Neural cell (in vitro differentiated cells): ENCODE measurements at regions not wholly inside any gene's neighbourhood (a gene's known extent, or its start where the extent isn't known, plus 50 kb on each side); places are given as distances from the start of the nearest gene placed in this dataset.
"Not testable (repeated sequence)": the region's sequence is repeated elsewhere in the genome, so short reads cannot be mapped to it uniquely, and the experiment has no call there.

Experiments
- H2AFZ ChIP-seq: fragments of 200-600, 300-800 bp; sonication (generic), shearing (Covaris generic); 2 replicates; pipeline ENCODE4 v1.6.0; 2014; ENCODE audit warnings: low read depth, mild to moderate bottlenecking, antibody characterized with exemption, low read length, moderate library complexity
- H3F3A ChIP-seq: fragments of 200-600 bp; shearing (Covaris generic); 2 replicates; pipeline ENCODE4 v1.6.1; 2016; ENCODE audit warnings: mild to moderate bottlenecking, moderate library complexity, mixed read lengths, antibody characterized with exemption, low read length; ENCODE audit not compliant: insufficient read depth, poor library complexity, severe bottlenecking
- H3K27ac ChIP-seq: fragments of 200-600, 300-800 bp; sonication (generic), shearing (Covaris generic); 2 replicates; pipeline ENCODE4 v1.5.1; 2014; ENCODE audit warnings: mild to moderate bottlenecking, low read length, moderate library complexity
- H3K27me3 ChIP-seq: fragments of 300-800, 200-600 bp; sonication (generic), shearing (Covaris generic); 2 replicates; pipeline ENCODE4 v1.6.0; 2014; ENCODE audit warnings: mild to moderate bottlenecking, low read depth, low read length, moderate library complexity; ENCODE audit not compliant: insufficient read depth
- H3K36me3 ChIP-seq: fragments of 300-800, 200-600 bp; sonication (generic), shearing (Covaris generic); 2 replicates; pipeline ENCODE4 v1.5.1; 2014; ENCODE audit warnings: mild to moderate bottlenecking, antibody characterized with exemption, low read length, moderate library complexity; ENCODE audit not compliant: insufficient read depth
- H3K4me2 ChIP-seq: fragments of 300-800, 200-600 bp; sonication (generic), shearing (Covaris generic); 2 replicates; pipeline ENCODE4 v1.6.0; 2014; ENCODE audit warnings: mild to moderate bottlenecking, low read length
- H3K4me3 ChIP-seq: fragments of 300-800, 200-600 bp; sonication (generic), shearing (Covaris generic); 2 replicates; pipeline ENCODE4 v1.5.1; 2014; ENCODE audit warnings: mild to moderate bottlenecking, low read length, moderate library complexity
- H3K79me2 ChIP-seq: fragments of 200-600 bp; shearing (Covaris generic); replicated peaks from 2 replicates; pipeline ENCODE4 v1.6.0; 2014; ENCODE audit warnings: mild to moderate bottlenecking, low read length, moderate library complexity; ENCODE audit not compliant: insufficient read depth
- H3K9ac ChIP-seq: fragments of 300-800, 200-600 bp; sonication (generic), shearing (Covaris generic); 2 replicates; pipeline ENCODE4 v1.6.1; 2016; ENCODE audit warnings: mild to moderate bottlenecking, low read length, mixed read lengths
- H3K9me2 ChIP-seq: fragments of 200-600 bp; shearing (Covaris generic); 2 replicates; pipeline ENCODE4 v1.6.1; 2016; ENCODE audit warnings: mild to moderate bottlenecking, low read length, mixed read lengths; ENCODE audit not compliant: insufficient read depth
- H3K9me3 ChIP-seq: fragments of 200-600, 300-800 bp; sonication (generic), shearing (Covaris generic); 2 replicates; pipeline ENCODE4 v1.6.1; 2016; ENCODE audit warnings: mild to moderate bottlenecking, mixed run types, low read length, moderate library complexity, mixed read lengths
- H4K20me1 ChIP-seq: fragments of 200-600 bp; shearing (Covaris generic); 2 replicates; pipeline ENCODE4 v1.6.1; 2016; ENCODE audit warnings: mild to moderate bottlenecking, mixed run types; ENCODE audit not compliant: insufficient read depth
- EP300 ChIP-seq: fragments of 450-650 bp; conservative IDR thresholded peaks from 2 replicates; pipeline ENCODE4 v1.6.1; 2014; ENCODE audit warnings: antibody characterized with exemption, mild to moderate bottlenecking, moderate library complexity; ENCODE audit not compliant: poor library complexity, severe bottlenecking
- EZH2 ChIP-seq: fragments of 200-600, 300-800 bp; shearing (Covaris generic), sonication (generic); IDR thresholded peaks from 2 replicates; pipeline ENCODE4 v1.6.1; 2014; ENCODE audit warnings: antibody characterized with exemption, low read length, borderline replicate concordance, mild to moderate bottlenecking; ENCODE audit not compliant: insufficient read depth, poor library complexity, severe bottlenecking
- MXI1 ChIP-seq: fragments of 450-650 bp; conservative IDR thresholded peaks from 2 replicates; pipeline ENCODE4 v1.6.1; 2014; ENCODE audit warnings: antibody characterized with exemption, mild to moderate bottlenecking; ENCODE audit not compliant: poor library complexity, severe bottlenecking
- POLR2AphosphoS5 ChIP-seq: IDR thresholded peaks from 2 replicates; pipeline ENCODE4 v1.6.1; 2012
- RAD21 ChIP-seq: fragments of 450-650 bp; conservative IDR thresholded peaks from 2 replicates; pipeline ENCODE4 v1.6.1; 2014; ENCODE audit warnings: antibody characterized with exemption, mild to moderate bottlenecking, moderate library complexity
- SMC3 ChIP-seq: fragments of 450-650 bp; conservative IDR thresholded peaks from 2 replicates; pipeline ENCODE4 v1.6.1; 2014; ENCODE audit warnings: antibody characterized with exemption, mild to moderate bottlenecking, moderate library complexity; ENCODE audit not compliant: poor library complexity
- TAF1 ChIP-seq: IDR thresholded peaks from 2 replicates; pipeline ENCODE4 v1.6.1; 2012; ENCODE audit warnings: low read depth
- TF ChIP-seq, protein P1 (sequence below): fragments of 450-650 bp; IDR thresholded peaks from 2 replicates; pipeline ENCODE4 v1.5.1; 2014; ENCODE audit warnings: antibody characterized with exemption, mild to moderate bottlenecking, moderate library complexity; ENCODE audit not compliant: poor library complexity, severe bottlenecking
- TF ChIP-seq, protein P2 (sequence below): IDR thresholded peaks from 2 replicates; pipeline ENCODE4 v1.6.1; 2012; ENCODE audit warnings: borderline replicate concordance

DNA sequence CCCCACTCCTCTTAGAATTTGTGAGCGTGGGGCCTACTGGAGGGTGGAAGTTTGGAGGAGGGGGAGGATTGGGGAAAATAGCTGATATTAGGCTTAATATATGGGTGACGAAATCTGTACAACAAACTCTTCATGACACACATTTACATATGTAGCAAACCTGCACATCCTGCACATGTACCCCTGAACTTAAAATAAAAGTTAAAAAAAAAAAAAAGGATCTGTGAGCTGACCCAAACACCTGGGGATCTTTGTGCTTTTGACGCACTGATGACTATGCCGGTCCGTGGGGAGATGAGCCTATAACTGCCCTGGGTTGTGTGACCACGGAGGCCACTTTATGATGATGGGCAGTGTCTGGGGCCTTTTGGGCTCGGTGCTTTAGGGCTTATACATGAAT is 107.7 kb downstream of the IGLL1 start:
- H3K9me3 ChIP-seq, H3K9me2 ChIP-seq, H3K4me2 ChIP-seq, H3K27me3 ChIP-seq, H3K9ac ChIP-seq, H2AFZ ChIP-seq, H4K20me1 ChIP-seq, H3F3A ChIP-seq, H3K36me3 ChIP-seq, H3K27ac ChIP-seq, H3K4me3 ChIP-seq, H3K79me2 ChIP-seq: not testable (repeated sequence)

DNA sequence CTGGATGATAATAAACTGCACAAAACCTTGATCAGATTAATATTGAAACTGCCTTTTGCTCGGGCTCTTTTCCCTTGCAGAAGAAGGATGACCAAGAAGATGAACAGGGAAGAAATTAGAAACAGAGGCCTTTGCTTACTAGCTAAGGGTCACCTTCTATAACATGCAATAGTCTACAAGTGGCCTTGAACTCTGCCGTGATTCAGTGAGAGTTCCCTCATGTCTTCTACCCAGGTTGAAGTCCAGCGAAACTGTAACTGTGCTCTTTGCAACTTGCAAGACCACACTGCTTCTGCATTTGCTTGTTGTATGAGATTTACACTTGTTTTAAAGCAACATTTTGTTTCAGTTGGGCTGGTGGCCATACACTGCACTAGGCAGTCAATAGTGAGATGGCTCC is 108.4 kb downstream of the IGLL1 start:
- TF ChIP-seq RAD21 (no peak), POLR2AphosphoS5 (no peak), TAF1 (no peak), EZH2 (no peak), MXI1 (no peak), SMC3 (no peak), EP300 (no peak)
- TF ChIP-seq, protein P1, sequence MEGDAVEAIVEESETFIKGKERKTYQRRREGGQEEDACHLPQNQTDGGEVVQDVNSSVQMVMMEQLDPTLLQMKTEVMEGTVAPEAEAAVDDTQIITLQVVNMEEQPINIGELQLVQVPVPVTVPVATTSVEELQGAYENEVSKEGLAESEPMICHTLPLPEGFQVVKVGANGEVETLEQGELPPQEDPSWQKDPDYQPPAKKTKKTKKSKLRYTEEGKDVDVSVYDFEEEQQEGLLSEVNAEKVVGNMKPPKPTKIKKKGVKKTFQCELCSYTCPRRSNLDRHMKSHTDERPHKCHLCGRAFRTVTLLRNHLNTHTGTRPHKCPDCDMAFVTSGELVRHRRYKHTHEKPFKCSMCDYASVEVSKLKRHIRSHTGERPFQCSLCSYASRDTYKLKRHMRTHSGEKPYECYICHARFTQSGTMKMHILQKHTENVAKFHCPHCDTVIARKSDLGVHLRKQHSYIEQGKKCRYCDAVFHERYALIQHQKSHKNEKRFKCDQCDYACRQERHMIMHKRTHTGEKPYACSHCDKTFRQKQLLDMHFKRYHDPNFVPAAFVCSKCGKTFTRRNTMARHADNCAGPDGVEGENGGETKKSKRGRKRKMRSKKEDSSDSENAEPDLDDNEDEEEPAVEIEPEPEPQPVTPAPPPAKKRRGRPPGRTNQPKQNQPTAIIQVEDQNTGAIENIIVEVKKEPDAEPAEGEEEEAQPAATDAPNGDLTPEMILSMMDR = no peak
- TF ChIP-seq, protein P2, sequence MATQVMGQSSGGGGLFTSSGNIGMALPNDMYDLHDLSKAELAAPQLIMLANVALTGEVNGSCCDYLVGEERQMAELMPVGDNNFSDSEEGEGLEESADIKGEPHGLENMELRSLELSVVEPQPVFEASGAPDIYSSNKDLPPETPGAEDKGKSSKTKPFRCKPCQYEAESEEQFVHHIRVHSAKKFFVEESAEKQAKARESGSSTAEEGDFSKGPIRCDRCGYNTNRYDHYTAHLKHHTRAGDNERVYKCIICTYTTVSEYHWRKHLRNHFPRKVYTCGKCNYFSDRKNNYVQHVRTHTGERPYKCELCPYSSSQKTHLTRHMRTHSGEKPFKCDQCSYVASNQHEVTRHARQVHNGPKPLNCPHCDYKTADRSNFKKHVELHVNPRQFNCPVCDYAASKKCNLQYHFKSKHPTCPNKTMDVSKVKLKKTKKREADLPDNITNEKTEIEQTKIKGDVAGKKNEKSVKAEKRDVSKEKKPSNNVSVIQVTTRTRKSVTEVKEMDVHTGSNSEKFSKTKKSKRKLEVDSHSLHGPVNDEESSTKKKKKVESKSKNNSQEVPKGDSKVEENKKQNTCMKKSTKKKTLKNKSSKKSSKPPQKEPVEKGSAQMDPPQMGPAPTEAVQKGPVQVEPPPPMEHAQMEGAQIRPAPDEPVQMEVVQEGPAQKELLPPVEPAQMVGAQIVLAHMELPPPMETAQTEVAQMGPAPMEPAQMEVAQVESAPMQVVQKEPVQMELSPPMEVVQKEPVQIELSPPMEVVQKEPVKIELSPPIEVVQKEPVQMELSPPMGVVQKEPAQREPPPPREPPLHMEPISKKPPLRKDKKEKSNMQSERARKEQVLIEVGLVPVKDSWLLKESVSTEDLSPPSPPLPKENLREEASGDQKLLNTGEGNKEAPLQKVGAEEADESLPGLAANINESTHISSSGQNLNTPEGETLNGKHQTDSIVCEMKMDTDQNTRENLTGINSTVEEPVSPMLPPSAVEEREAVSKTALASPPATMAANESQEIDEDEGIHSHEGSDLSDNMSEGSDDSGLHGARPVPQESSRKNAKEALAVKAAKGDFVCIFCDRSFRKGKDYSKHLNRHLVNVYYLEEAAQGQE = no peak
- Histone ChIP-seq H2AFZ (no peak overlapping the region), H3F3A (no peaks in the 10 kb centered on the region), H3K4me2 (no peak overlapping the region), H3K79me2 (no peaks in the 10 kb centered on the region), H3K27me3 (no peaks in the 10 kb centered on the region), H3K4me3 (no peak overlapping the region), H3K9me3 (no peaks in the 10 kb centered on the region), H3K36me3 (no peaks in the 10 kb centered on the region), H4K20me1 (no peaks in the 10 kb centered on the region), H3K9ac (no peak overlapping the region), H3K27ac (no peak overlapping the region), H3K9me2 (no peaks in the 10 kb centered on the region)

DNA sequence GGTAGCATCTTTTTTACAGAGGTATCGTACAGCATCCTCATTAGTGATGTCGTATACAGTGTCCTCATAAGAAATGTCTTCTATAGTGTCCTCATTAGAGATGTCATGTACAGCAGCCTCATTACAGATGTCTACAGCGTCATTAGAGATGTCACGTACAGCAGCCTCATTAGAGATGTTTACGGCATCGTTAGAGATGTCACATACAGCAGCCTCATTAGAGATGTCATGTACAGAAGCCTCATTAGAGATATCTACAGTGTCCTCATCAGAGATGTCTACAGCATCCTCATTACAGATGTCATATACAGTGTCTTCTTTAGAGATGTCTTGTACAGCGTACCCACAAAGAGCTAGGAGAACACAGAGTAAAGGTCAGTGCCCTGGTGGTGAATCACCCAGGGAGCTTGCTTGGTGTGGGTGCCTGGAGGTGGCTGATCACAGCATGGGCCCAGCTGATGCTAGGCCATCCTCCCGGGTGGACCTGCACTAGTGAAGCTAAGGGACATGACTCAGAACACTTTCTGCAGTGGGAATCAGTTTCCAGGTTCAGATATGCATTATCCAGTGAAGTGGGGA is 109.2 kb downstream of the IGLL1 start:
- no peak for TF ChIP-seq EZH2
- TF ChIP-seq, protein P1 = no peak
- TF ChIP-seq, protein P2 = no peak
- Histone ChIP-seq H3K4me2 (no peak overlapping the region), H3K4me3 (no peak overlapping the region), H3K27ac (no peak overlapping the region), H3K79me2 (no peaks in the 10 kb centered on the region), H3K36me3 (no peaks in the 10 kb centered on the region), H4K20me1 (no peaks in the 10 kb centered on the region), H2AFZ (no peak overlapping the region), H3F3A (no peaks in the 10 kb centered on the region), H3K9me2 (no peaks in the 10 kb centered on the region), H3K9me3 (no peaks in the 10 kb centered on the region), H3K9ac (no peak overlapping the region), H3K27me3 (no peaks in the 10 kb centered on the region)
